GM23338 (cell line): ENCODE measurements at regions not wholly inside any gene's neighbourhood (a gene's known extent, or its start where the extent isn't known, plus 50 kb on each side); places are given as distances from the start of the nearest gene placed in this dataset.

Experiments used
- ATAC-seq: fragments of 200-7000 bp; cut with Tn5 transposase; 3 replicates; pipeline ENCODE4 v1.9.1; 2020
- DNase-seq: peaks from one replicate; pipeline ENCODE4 v3.0.0-alpha.2; 2015; ENCODE audit warnings: low spot score
- H2AFZ ChIP-seq: fragments of 200-600 bp; sonication (generic); 2 replicates; pipeline ENCODE4 v1.8.0; 2016; ENCODE audit warnings: antibody characterized with exemption, mild to moderate bottlenecking, moderate library complexity
- H3F3A ChIP-seq: fragments of 200-600 bp; sonication (generic); replicated peaks from 2 replicates; pipeline ENCODE4 v1.8.0; 2017; ENCODE audit warnings: antibody characterized with exemption, mixed run types, low read depth
- H3K27ac ChIP-seq: fragments of 200-600 bp; sonication (generic); 2 replicates; pipeline ENCODE4 v1.6.1; 2016; ENCODE audit warnings: low read depth
- H3K27me3 ChIP-seq: fragments of 200-600 bp; sonication (generic); 2 replicates; pipeline ENCODE4 v1.8.0; 2016; ENCODE audit warnings: mild to moderate bottlenecking, mixed run types, moderate library complexity; ENCODE audit not compliant: insufficient read depth
- H3K36me3 ChIP-seq: fragments of 200-600 bp; sonication (generic); 2 replicates; pipeline ENCODE4 v1.8.0; 2016; ENCODE audit warnings: mild to moderate bottlenecking; ENCODE audit not compliant: insufficient read depth
- H3K4me1 ChIP-seq: fragments of 200-600 bp; sonication (generic); 2 replicates; pipeline ENCODE4 v1.8.0; 2016; ENCODE audit warnings: mild to moderate bottlenecking, moderate library complexity; ENCODE audit not compliant: insufficient read depth
- H3K4me2 ChIP-seq: fragments of 200-600 bp; sonication (generic); 2 replicates; pipeline ENCODE4 v1.7.1; 2017; ENCODE audit warnings: mixed run types
- H3K4me3 ChIP-seq: fragments of 200-600 bp; sonication (generic); 2 replicates; pipeline ENCODE4 v1.6.1; 2016; ENCODE audit warnings: mixed run types
- H3K79me2 ChIP-seq: fragments of 200-600 bp; sonication (generic); replicated peaks from 2 replicates; pipeline ENCODE4 v1.8.0; 2017; ENCODE audit warnings: mild to moderate bottlenecking; ENCODE audit not compliant: insufficient read depth
- H3K9me2 ChIP-seq: fragments of 200-600 bp; sonication (generic); 2 replicates; pipeline ENCODE4 v1.8.0; 2017; ENCODE audit not compliant: insufficient read depth
- H4K20me1 ChIP-seq: fragments of 200-600 bp; sonication (generic); replicated peaks from 2 replicates; pipeline ENCODE4 v1.8.0; 2017; ENCODE audit warnings: mild to moderate bottlenecking; ENCODE audit not compliant: insufficient read depth
- H3K27ac Mint-ChIP-seq: 2 replicates; pipeline ENCODE4 v1.8.0; 2020; ENCODE audit warnings: inconsistent platforms, mild to moderate bottlenecking, moderate library complexity, mixed read lengths
- H3K27me3 Mint-ChIP-seq: 3 replicates; pipeline ENCODE4 v1.8.0; 2022; ENCODE audit warnings: low read depth, mild to moderate bottlenecking, moderate library complexity, mixed read lengths, inconsistent platforms; ENCODE audit not compliant: insufficient read depth, poor library complexity
- H3K36me3 Mint-ChIP-seq: 3 replicates; pipeline ENCODE4 v1.8.0; 2021; ENCODE audit warnings: low read depth, mild to moderate bottlenecking, inconsistent platforms, moderate library complexity, mixed read lengths
- H3K4me1 Mint-ChIP-seq: 3 replicates; pipeline ENCODE4 v1.8.0; 2020; ENCODE audit warnings: mild to moderate bottlenecking, inconsistent platforms, mixed read lengths
- H3K4me3 Mint-ChIP-seq: 3 replicates; pipeline ENCODE4 v1.8.0; 2021; ENCODE audit warnings: moderate library complexity, mild to moderate bottlenecking, inconsistent platforms, mixed read lengths
- H3K9me3 Mint-ChIP-seq: 3 replicates; pipeline ENCODE4 v1.8.0; 2020; ENCODE audit warnings: moderate library complexity, mild to moderate bottlenecking, inconsistent platforms, mixed read lengths
- CREB1 ChIP-seq: fragments of 250-450 bp; sonication (Bioruptor Pico); IDR thresholded peaks from 2 replicates; pipeline ENCODE4 v1.5.0; 2020; ENCODE audit warnings: low read depth, mild to moderate bottlenecking, moderate library complexity
- EZH2 ChIP-seq: fragments of 200-600 bp; sonication (generic); IDR thresholded peaks from one replicate; pipeline ENCODE4 v1.8.0; 2017; ENCODE audit warnings: antibody characterized with exemption, mild to moderate bottlenecking, low read depth; ENCODE audit not compliant: unreplicated experiment
- EZH2phosphoT487 ChIP-seq: fragments of 200-600 bp; sonication (generic); IDR thresholded peaks from one replicate; pipeline ENCODE4 v1.8.1; 2018; ENCODE audit warnings: antibody characterized with exemption; ENCODE audit not compliant: unreplicated experiment
- JUNB ChIP-seq: IDR thresholded peaks from one replicate; pipeline ENCODE4 v1.6.1; 2016; ENCODE audit warnings: antibody characterized with exemption; ENCODE audit not compliant: unreplicated experiment
- NANOG ChIP-seq: IDR thresholded peaks from 2 replicates; pipeline ENCODE4 v1.6.1; 2016; ENCODE audit warnings: antibody characterized with exemption, borderline replicate concordance
- POLR2AphosphoS5 ChIP-seq: IDR thresholded peaks from 2 replicates; pipeline ENCODE4 v1.6.1; 2016; ENCODE audit warnings: antibody characterized with exemption, low read depth
- STAT1 ChIP-seq: IDR thresholded peaks from one replicate; pipeline ENCODE4 v1.6.1; 2016; ENCODE audit warnings: antibody characterized with exemption; ENCODE audit not compliant: unreplicated experiment
- ZNF114 ChIP-seq: fragments of 250-450 bp; sonication (Bioruptor Pico); IDR thresholded peaks from 2 replicates; pipeline ENCODE4 v1.5.0; 2020; ENCODE audit warnings: mild to moderate bottlenecking, moderate library complexity
- ZNF331 ChIP-seq: fragments of 250-450 bp; sonication (Bioruptor Pico); IDR thresholded peaks from 2 replicates; pipeline ENCODE4 v1.5.0; 2020; ENCODE audit warnings: low read depth, mild to moderate bottlenecking, moderate library complexity
- TF ChIP-seq, protein P1 (sequence below), 2 experiments: fragments of 200-600 bp in 1 of 2; sonication (generic) in 1 of 2; conservative IDR thresholded peaks; 2 replicates each; pipeline versions ENCODE4 v1.5.1 to v1.6.1; 2016 to 2017; ENCODE audit warnings: antibody characterized with exemption in 2 of 2, low read depth in 2 of 2, mild to moderate bottlenecking in 2 of 2, moderate library complexity in 1 of 2
- TF ChIP-seq, protein P2 (sequence below): fragments of 250-450 bp; sonication (Bioruptor Pico); IDR thresholded peaks from 2 replicates; pipeline ENCODE4 v1.5.0; 2020; ENCODE audit warnings: mild to moderate bottlenecking, moderate library complexity
- TF ChIP-seq, protein P3 (sequence below): IDR thresholded peaks from 2 replicates; pipeline ENCODE4 v1.6.1; 2016; ENCODE audit warnings: antibody characterized with exemption
- TF ChIP-seq, protein P4 (sequence below): IDR thresholded peaks from one replicate; pipeline ENCODE4 v1.6.1; 2018; ENCODE audit warnings: antibody characterized with exemption; ENCODE audit not compliant: unreplicated experiment

DNA sequence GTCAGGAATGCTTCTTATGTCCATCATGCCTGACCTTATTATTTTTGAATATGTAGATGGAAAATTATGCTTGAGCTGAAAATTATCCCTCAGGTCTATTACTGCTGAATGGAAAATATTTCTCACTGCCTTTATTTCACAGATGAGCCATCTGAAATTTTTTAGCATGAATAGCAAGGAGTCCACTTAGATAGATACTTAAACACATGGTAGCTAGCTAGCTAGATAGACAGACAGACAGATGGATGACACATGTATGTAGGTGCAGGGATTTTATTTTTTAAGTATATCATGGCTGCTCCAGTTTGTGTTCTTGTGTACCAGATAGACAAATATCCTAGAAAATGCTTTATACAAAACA is 645.0 kb downstream of the MMUT start:
- Mint-ChIP-seq H3K9me3 (no peaks in the 10 kb centered on the region; the same call in 2 of the 3 replicates), H3K4me1 (peaks cover 3% of the 10 kb centered on the region; the same call in 2 of the 3 replicates), H3K27ac (no peak overlapping the region), H3K4me3 (no peak overlapping the region), H3K27me3 (no peaks in the 10 kb centered on the region), H3K36me3 (no peaks in the 10 kb centered on the region)
- no peak for ATAC-seq
- Histone ChIP-seq H3K27ac (no peak overlapping the region), H3K36me3 (no peaks in the 10 kb centered on the region), H3K4me1 (no peaks in the 10 kb centered on the region), H3K4me2 (no peak overlapping the region), H3K9me2 (peaks cover 3% of the 10 kb centered on the region; the same call in 1 of the 2 replicates), H3K4me3 (no peak overlapping the region), H2AFZ (no peak overlapping the region), H3K79me2 (no peaks in the 10 kb centered on the region), H3F3A (no peaks in the 10 kb centered on the region), H3K27me3 (no peaks in the 10 kb centered on the region), H4K20me1 (no peaks in the 10 kb centered on the region)
- DNase-seq, result no peak
- no peak for TF ChIP-seq NANOG
- TF ChIP-seq CREB1 (CRISPR knock-in tag), result no peak
- TF ChIP-seq EZH2phosphoT487, result no peak
- TF ChIP-seq STAT1, result no peak
- TF ChIP-seq, protein P1, sequence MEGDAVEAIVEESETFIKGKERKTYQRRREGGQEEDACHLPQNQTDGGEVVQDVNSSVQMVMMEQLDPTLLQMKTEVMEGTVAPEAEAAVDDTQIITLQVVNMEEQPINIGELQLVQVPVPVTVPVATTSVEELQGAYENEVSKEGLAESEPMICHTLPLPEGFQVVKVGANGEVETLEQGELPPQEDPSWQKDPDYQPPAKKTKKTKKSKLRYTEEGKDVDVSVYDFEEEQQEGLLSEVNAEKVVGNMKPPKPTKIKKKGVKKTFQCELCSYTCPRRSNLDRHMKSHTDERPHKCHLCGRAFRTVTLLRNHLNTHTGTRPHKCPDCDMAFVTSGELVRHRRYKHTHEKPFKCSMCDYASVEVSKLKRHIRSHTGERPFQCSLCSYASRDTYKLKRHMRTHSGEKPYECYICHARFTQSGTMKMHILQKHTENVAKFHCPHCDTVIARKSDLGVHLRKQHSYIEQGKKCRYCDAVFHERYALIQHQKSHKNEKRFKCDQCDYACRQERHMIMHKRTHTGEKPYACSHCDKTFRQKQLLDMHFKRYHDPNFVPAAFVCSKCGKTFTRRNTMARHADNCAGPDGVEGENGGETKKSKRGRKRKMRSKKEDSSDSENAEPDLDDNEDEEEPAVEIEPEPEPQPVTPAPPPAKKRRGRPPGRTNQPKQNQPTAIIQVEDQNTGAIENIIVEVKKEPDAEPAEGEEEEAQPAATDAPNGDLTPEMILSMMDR (conservative IDR thresholded peaks at IDR 0.05; ENCODE audit: low read depth in 2 of 2), result no peak
- TF ChIP-seq, protein P2, sequence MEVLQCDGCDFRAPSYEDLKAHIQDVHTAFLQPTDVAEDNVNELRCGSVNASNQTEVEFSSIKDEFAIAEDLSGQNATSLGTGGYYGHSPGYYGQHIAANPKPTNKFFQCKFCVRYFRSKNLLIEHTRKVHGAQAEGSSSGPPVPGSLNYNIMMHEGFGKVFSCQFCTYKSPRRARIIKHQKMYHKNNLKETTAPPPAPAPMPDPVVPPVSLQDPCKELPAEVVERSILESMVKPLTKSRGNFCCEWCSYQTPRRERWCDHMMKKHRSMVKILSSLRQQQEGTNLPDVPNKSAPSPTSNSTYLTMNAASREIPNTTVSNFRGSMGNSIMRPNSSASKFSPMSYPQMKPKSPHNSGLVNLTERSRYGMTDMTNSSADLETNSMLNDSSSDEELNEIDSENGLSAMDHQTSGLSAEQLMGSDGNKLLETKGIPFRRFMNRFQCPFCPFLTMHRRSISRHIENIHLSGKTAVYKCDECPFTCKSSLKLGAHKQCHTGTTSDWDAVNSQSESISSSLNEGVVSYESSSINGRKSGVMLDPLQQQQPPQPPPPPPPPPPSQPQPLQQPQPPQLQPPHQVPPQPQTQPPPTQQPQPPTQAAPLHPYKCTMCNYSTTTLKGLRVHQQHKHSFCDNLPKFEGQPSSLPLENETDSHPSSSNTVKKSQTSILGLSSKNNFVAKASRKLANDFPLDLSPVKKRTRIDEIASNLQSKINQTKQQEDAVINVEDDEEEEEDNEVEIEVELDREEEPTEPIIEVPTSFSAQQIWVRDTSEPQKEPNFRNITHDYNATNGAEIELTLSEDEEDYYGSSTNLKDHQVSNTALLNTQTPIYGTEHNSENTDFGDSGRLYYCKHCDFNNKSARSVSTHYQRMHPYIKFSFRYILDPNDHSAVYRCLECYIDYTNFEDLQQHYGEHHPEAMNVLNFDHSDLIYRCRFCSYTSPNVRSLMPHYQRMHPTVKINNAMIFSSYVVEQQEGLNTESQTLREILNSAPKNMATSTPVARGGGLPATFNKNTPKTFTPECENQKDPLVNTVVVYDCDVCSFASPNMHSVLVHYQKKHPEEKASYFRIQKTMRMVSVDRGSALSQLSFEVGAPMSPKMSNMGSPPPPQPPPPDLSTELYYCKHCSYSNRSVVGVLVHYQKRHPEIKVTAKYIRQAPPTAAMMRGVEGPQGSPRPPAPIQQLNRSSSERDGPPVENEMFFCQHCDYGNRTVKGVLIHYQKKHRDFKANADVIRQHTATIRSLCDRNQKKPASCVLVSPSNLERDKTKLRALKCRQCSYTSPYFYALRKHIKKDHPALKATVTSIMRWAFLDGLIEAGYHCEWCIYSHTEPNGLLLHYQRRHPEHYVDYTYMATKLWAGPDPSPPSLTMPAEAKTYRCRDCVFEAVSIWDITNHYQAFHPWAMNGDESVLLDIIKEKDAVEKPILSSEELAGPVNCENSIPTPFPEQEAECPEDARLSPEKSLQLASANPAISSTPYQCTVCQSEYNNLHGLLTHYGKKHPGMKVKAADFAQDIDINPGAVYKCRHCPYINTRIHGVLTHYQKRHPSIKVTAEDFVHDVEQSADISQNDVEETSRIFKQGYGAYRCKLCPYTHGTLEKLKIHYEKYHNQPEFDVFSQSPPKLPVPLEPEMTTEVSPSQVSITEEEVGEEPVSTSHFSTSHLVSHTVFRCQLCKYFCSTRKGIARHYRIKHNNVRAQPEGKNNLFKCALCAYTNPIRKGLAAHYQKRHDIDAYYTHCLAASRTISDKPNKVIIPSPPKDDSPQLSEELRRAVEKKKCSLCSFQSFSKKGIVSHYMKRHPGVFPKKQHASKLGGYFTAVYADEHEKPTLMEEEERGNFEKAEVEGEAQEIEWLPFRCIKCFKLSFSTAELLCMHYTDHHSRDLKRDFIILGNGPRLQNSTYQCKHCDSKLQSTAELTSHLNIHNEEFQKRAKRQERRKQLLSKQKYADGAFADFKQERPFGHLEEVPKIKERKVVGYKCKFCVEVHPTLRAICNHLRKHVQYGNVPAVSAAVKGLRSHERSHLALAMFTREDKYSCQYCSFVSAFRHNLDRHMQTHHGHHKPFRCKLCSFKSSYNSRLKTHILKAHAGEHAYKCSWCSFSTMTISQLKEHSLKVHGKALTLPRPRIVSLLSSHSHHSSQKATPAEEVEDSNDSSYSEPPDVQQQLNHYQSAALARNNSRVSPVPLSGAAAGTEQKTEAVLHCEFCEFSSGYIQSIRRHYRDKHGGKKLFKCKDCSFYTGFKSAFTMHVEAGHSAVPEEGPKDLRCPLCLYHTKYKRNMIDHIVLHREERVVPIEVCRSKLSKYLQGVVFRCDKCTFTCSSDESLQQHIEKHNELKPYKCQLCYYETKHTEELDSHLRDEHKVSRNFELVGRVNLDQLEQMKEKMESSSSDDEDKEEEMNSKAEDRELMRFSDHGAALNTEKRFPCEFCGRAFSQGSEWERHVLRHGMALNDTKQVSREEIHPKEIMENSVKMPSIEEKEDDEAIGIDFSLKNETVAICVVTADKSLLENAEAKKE (CRISPR knock-in tag), result no peak
- TF ChIP-seq ZNF114 (CRISPR knock-in tag), result no peak
- TF ChIP-seq POLR2AphosphoS5, result no peak
- TF ChIP-seq, protein P3, sequence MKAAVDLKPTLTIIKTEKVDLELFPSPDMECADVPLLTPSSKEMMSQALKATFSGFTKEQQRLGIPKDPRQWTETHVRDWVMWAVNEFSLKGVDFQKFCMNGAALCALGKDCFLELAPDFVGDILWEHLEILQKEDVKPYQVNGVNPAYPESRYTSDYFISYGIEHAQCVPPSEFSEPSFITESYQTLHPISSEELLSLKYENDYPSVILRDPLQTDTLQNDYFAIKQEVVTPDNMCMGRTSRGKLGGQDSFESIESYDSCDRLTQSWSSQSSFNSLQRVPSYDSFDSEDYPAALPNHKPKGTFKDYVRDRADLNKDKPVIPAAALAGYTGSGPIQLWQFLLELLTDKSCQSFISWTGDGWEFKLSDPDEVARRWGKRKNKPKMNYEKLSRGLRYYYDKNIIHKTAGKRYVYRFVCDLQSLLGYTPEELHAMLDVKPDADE, result no peak
- TF ChIP-seq, protein P4, sequence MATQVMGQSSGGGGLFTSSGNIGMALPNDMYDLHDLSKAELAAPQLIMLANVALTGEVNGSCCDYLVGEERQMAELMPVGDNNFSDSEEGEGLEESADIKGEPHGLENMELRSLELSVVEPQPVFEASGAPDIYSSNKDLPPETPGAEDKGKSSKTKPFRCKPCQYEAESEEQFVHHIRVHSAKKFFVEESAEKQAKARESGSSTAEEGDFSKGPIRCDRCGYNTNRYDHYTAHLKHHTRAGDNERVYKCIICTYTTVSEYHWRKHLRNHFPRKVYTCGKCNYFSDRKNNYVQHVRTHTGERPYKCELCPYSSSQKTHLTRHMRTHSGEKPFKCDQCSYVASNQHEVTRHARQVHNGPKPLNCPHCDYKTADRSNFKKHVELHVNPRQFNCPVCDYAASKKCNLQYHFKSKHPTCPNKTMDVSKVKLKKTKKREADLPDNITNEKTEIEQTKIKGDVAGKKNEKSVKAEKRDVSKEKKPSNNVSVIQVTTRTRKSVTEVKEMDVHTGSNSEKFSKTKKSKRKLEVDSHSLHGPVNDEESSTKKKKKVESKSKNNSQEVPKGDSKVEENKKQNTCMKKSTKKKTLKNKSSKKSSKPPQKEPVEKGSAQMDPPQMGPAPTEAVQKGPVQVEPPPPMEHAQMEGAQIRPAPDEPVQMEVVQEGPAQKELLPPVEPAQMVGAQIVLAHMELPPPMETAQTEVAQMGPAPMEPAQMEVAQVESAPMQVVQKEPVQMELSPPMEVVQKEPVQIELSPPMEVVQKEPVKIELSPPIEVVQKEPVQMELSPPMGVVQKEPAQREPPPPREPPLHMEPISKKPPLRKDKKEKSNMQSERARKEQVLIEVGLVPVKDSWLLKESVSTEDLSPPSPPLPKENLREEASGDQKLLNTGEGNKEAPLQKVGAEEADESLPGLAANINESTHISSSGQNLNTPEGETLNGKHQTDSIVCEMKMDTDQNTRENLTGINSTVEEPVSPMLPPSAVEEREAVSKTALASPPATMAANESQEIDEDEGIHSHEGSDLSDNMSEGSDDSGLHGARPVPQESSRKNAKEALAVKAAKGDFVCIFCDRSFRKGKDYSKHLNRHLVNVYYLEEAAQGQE, result no peak
- no peak for TF ChIP-seq ZNF331
- no peak for TF ChIP-seq EZH2
- no peak for TF ChIP-seq JUNB
